ENCODE measurements at regions not wholly inside any gene's neighbourhood (a gene's known extent, or its start where the extent isn't known, plus 50 kb on each side); places are given as distances from the start of the nearest gene placed in this dataset.

- TF ChIP-seq EZH2 (IDR thresholded peaks at IDR 0.05; ENCODE audit: borderline replicate concordance): no peak
- TF ChIP-seq CTCF (IDR thresholded peaks at IDR 0.05; ENCODE audit: poor library complexity): no peak
Measured at GRCh38 chr7:94109556-94109955, 105.4 kb upstream of the BET1 start.

All from hepatocyte (in vitro differentiated cells).